Testis (tissue), 2 donors: ENCODE measurements at regions not wholly inside any gene's neighbourhood (a gene's known extent, or its start where the extent isn't known, plus 50 kb on each side); places are given as distances from the start of the nearest gene placed in this dataset.

ENCODE experiments used
- CTCF ChIP-seq, 3 experiments: fragments of 450-650 bp in 2 of 3; fragments of 200-600 bp in 1 of 3; sonication (generic) in 1 of 3; IDR thresholded peaks; one replicate each; pipeline ENCODE4 v1.5.1; 2016 to 2019; ENCODE audit warnings: antibody characterized with exemption in 3 of 3, mild to moderate bottlenecking in 2 of 3, moderate library complexity in 1 of 3
- POLR2A ChIP-seq: fragments of 450-650 bp; IDR thresholded peaks from one replicate; pipeline ENCODE4 v1.6.1; 2017; ENCODE audit warnings: antibody characterized with exemption, mild to moderate bottlenecking, moderate library complexity

- TF ChIP-seq CTCF (IDR thresholded peaks at IDR 0.05) (no peak), POLR2A (no peak)
These were observed 55.9 kb upstream of the RREB1 start for GRCh38 chr6:7051780-7052442.
